ENCODE measurements at regions not wholly inside any gene's neighbourhood (a gene's known extent, or its start where the extent isn't known, plus 50 kb on each side); places are given as distances from the start of the nearest gene placed in this dataset.

GRCh38 chr11:116618461-116618860 is 154.3 kb downstream of the BUD13 start:
- no peak for ATAC-seq
- TF ChIP-seq OSR1 (CRISPR knock-in tag; IDR thresholded peaks at IDR 0.05) = no peak
- no peak for TF ChIP-seq CSRNP3 (CRISPR knock-in tag; IDR thresholded peaks at IDR 0.05)
- TF ChIP-seq BACH2 (CRISPR knock-in tag; IDR thresholded peaks at IDR 0.05; ENCODE audit: borderline replicate concordance) = no peak
- TF ChIP-seq TOX (CRISPR knock-in tag; IDR thresholded peaks at IDR 0.05; ENCODE audit: borderline replicate concordance) = no peak
- TF ChIP-seq CSDC2 (CRISPR knock-in tag; IDR thresholded peaks at IDR 0.05) = no peak
- TF ChIP-seq ISL1 (CRISPR knock-in tag; IDR thresholded peaks at IDR 0.05) = no peak
- no peak for TF ChIP-seq ARNTL (CRISPR knock-in tag; IDR thresholded peaks at IDR 0.05; ENCODE audit: borderline replicate concordance, low read depth)
- no peak for TF ChIP-seq SNAI2 (CRISPR knock-in tag; IDR thresholded peaks at IDR 0.05)
- TF ChIP-seq TCF4 (CRISPR knock-in tag; IDR thresholded peaks at IDR 0.05; ENCODE audit: borderline replicate concordance) = no peak
- TF ChIP-seq, protein P1, sequence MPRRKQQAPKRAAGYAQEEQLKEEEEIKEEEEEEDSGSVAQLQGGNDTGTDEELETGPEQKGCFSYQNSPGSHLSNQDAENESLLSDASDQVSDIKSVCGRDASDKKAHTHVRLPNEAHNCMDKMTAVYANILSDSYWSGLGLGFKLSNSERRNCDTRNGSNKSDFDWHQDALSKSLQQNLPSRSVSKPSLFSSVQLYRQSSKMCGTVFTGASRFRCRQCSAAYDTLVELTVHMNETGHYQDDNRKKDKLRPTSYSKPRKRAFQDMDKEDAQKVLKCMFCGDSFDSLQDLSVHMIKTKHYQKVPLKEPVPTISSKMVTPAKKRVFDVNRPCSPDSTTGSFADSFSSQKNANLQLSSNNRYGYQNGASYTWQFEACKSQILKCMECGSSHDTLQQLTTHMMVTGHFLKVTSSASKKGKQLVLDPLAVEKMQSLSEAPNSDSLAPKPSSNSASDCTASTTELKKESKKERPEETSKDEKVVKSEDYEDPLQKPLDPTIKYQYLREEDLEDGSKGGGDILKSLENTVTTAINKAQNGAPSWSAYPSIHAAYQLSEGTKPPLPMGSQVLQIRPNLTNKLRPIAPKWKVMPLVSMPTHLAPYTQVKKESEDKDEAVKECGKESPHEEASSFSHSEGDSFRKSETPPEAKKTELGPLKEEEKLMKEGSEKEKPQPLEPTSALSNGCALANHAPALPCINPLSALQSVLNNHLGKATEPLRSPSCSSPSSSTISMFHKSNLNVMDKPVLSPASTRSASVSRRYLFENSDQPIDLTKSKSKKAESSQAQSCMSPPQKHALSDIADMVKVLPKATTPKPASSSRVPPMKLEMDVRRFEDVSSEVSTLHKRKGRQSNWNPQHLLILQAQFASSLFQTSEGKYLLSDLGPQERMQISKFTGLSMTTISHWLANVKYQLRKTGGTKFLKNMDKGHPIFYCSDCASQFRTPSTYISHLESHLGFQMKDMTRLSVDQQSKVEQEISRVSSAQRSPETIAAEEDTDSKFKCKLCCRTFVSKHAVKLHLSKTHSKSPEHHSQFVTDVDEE (CRISPR knock-in tag; IDR thresholded peaks at IDR 0.05) = no peak
- no peak for TF ChIP-seq ZFP3 (CRISPR knock-in tag; IDR thresholded peaks at IDR 0.05)
- no peak for TF ChIP-seq ZNF565 (CRISPR knock-in tag; conservative IDR thresholded peaks at IDR 0.05; ENCODE audit: low read depth)
- TF ChIP-seq ZFP30 (CRISPR knock-in tag; IDR thresholded peaks at IDR 0.05) = no peak
- no peak for TF ChIP-seq ESRRG (CRISPR knock-in tag; IDR thresholded peaks at IDR 0.05)

DNA sequence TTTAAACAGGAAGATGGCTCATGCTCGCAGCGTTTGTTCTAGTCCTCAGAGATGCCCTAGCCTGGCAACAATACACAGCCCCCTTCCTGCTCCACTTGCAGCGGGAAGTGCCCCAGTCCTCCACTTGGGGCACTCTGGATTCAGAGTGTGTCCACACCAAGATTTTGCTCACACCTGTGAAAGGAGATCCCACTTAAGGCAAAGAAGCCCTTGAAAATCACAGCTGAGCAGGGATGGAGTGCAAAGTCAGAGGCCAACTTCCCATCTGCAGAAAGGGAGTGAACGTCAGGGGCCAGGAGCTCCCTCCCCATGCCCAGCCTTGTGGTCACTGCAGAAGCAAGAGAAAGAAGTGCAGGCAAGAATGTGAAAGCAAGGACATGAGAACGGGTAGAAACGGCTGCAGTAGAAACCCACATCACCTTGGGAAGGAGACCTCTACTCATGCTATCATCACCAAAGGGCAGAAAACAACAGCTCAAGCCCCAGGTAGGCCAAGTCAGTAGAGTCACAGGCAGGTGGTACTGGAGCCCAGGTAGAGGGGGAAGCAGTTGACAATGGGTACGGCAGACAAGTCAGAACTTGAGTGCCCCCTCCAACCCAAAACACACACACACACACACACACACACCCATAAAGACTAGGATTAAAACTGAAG is 157.4 kb downstream of the BUD13 start:
- TF ChIP-seq PPARA (CRISPR knock-in tag; IDR thresholded peaks at IDR 0.05; ENCODE audit: borderline replicate concordance) = no peak
- no peak for TF ChIP-seq ZFP3 (CRISPR knock-in tag; IDR thresholded peaks at IDR 0.05)
- no peak for TF ChIP-seq ARNTL (CRISPR knock-in tag; IDR thresholded peaks at IDR 0.05; ENCODE audit: borderline replicate concordance, low read depth)
- ATAC-seq = no peak

- no peak for TF ChIP-seq ZNF565 (CRISPR knock-in tag; conservative IDR thresholded peaks at IDR 0.05; ENCODE audit: low read depth)
- TF ChIP-seq ZFP3 (CRISPR knock-in tag; IDR thresholded peaks at IDR 0.05) = no peak
- TF ChIP-seq CSRNP3 (CRISPR knock-in tag; IDR thresholded peaks at IDR 0.05) = no peak
- TF ChIP-seq, protein P1 (CRISPR knock-in tag; IDR thresholded peaks at IDR 0.05) = no peak
- TF ChIP-seq OSR1 (CRISPR knock-in tag; IDR thresholded peaks at IDR 0.05) = no peak
- no peak for TF ChIP-seq TCF4 (CRISPR knock-in tag; IDR thresholded peaks at IDR 0.05; ENCODE audit: borderline replicate concordance)
- no peak for TF ChIP-seq ESRRG (CRISPR knock-in tag; IDR thresholded peaks at IDR 0.05)
- TF ChIP-seq GLIS3 (CRISPR knock-in tag; IDR thresholded peaks at IDR 0.05) = no peak
- no peak for TF ChIP-seq PPARA (CRISPR knock-in tag; IDR thresholded peaks at IDR 0.05; ENCODE audit: borderline replicate concordance)
- TF ChIP-seq, protein P2, sequence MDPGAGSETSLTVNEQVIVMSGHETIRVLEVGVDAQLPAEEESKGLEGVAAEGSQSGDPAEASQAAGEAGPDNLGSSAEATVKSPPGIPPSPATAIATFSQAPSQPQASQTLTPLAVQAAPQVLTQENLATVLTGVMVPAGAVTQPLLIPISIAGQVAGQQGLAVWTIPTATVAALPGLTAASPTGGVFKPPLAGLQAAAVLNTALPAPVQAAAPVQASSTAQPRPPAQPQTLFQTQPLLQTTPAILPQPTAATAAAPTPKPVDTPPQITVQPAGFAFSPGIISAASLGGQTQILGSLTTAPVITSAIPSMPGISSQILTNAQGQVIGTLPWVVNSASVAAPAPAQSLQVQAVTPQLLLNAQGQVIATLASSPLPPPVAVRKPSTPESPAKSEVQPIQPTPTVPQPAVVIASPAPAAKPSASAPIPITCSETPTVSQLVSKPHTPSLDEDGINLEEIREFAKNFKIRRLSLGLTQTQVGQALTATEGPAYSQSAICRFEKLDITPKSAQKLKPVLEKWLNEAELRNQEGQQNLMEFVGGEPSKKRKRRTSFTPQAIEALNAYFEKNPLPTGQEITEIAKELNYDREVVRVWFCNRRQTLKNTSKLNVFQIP (CRISPR knock-in tag; IDR thresholded peaks at IDR 0.05; ENCODE audit: borderline replicate concordance, low read depth) = no peak
- no peak for TF ChIP-seq ISL1 (CRISPR knock-in tag; IDR thresholded peaks at IDR 0.05)
- TF ChIP-seq ZNF70 (CRISPR knock-in tag; IDR thresholded peaks at IDR 0.05) = no peak
- no peak for TF ChIP-seq CSDC2 (CRISPR knock-in tag; IDR thresholded peaks at IDR 0.05)
- no peak for TF ChIP-seq ZNF8 (CRISPR knock-in tag; IDR thresholded peaks at IDR 0.05)
- TF ChIP-seq BACH2 (CRISPR knock-in tag; IDR thresholded peaks at IDR 0.05; ENCODE audit: borderline replicate concordance) = no peak
- no peak for TF ChIP-seq SNAI2 (CRISPR knock-in tag; IDR thresholded peaks at IDR 0.05)
- TF ChIP-seq, protein P3, sequence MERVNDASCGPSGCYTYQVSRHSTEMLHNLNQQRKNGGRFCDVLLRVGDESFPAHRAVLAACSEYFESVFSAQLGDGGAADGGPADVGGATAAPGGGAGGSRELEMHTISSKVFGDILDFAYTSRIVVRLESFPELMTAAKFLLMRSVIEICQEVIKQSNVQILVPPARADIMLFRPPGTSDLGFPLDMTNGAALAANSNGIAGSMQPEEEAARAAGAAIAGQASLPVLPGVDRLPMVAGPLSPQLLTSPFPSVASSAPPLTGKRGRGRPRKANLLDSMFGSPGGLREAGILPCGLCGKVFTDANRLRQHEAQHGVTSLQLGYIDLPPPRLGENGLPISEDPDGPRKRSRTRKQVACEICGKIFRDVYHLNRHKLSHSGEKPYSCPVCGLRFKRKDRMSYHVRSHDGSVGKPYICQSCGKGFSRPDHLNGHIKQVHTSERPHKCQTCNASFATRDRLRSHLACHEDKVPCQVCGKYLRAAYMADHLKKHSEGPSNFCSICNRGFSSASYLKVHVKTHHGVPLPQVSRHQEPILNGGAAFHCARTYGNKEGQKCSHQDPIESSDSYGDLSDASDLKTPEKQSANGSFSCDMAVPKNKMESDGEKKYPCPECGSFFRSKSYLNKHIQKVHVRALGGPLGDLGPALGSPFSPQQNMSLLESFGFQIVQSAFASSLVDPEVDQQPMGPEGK (CRISPR knock-in tag; IDR thresholded peaks at IDR 0.05; ENCODE audit: borderline replicate concordance) = no peak
- no peak for TF ChIP-seq TOX (CRISPR knock-in tag; IDR thresholded peaks at IDR 0.05; ENCODE audit: borderline replicate concordance)
- no peak for TF ChIP-seq ZC3H10 (CRISPR knock-in tag; IDR thresholded peaks at IDR 0.05)
- ATAC-seq = no peak
Observed at GRCh38 chr11:116614306-116615210, 158.2 kb downstream of the BUD13 start.
